HCT116 (cell line): ENCODE measurements at regions not wholly inside any gene's neighbourhood (a gene's known extent, or its start where the extent isn't known, plus 50 kb on each side); places are given as distances from the start of the nearest gene placed in this dataset.

Experiments used
- ATAC-seq: fragments of 200-7000 bp; cut with Tn5 transposase; 2 replicates; pipeline ENCODE4 v1.9.1; 2020; ENCODE audit warnings: mild to moderate bottlenecking, moderate library complexity
- BruUV-seq: library from RNA; stranded (reverse); fragments of 400-500 nt; replicated peaks from 2 replicates; lab custom pipeline; 2021; lab: Mats Ljungman, UMichigan
- CTCF ChIA-PET: fragments of 300-600 bp; sonication (Branson Sonifier 250); formaldehyde crosslinking; loops from one replicate; lab custom pipeline; 2021; ENCODE audit warnings: antibody characterized with exemption; lab: Charles Lee
- POLR2A ChIA-PET: fragments of 300-600, 350-600 bp; sonication (Branson Sonifier 250); formaldehyde crosslinking; loops from one replicate; lab custom pipeline; 2021; ENCODE audit warnings: antibody characterized with exemption; lab: Charles Lee
- RAD21 ChIA-PET, 2 experiments: fragments of 300-600 bp; sonication (Branson Sonifier 250); formaldehyde crosslinking; loops; one replicate each; lab custom pipeline; 2023; ENCODE audit warnings: low total read pairs in 2 of 2; ENCODE audit not compliant: uncharacterized antibody in 2 of 2, unreplicated experiment in 2 of 2, low non-redundant PET in 1 of 2; lab: Charles Lee
- DNase-seq: peaks from one replicate; pipeline ENCODE4 v3.0.0-alpha.2; 2010; ENCODE audit warnings: low read depth, low spot score
- H2AFZ ChIP-seq: fragments of 200-600 bp; shearing (Covaris generic), sonication (generic); 2 replicates; pipeline ENCODE4 v1.6.1; 2017; ENCODE audit warnings: low read depth, mixed run types, mixed read lengths, antibody characterized with exemption, low read length; ENCODE audit not compliant: poor library complexity, severe bottlenecking
- H3K27ac ChIP-seq: 2 replicates; pipeline ENCODE4 v1.5.1; 2012; ENCODE audit warnings: low read depth, low read length
- H3K27me3 ChIP-seq: fragments of 200-600 bp; sonication (generic); 2 replicates; pipeline ENCODE4 v1.6.1; 2016; ENCODE audit warnings: mixed run types, low read length, mixed read lengths; ENCODE audit not compliant: insufficient read depth
- H3K36me3 ChIP-seq, 2 experiments: fragments of 200-500 bp in 1 of 2; fragments of 200-600 bp in 1 of 2; sonication (Bioruptor generic) in 1 of 2; sonication (generic) in 1 of 2; 2 replicates each; pipeline versions ENCODE4 v1.5.1 to v1.6.1; 2014 to 2016; ENCODE audit warnings: low read length in 2 of 2, inconsistent platforms in 1 of 2, mixed read lengths in 1 of 2, mixed run types in 1 of 2; ENCODE audit not compliant: insufficient read depth in 2 of 2, control insufficient read depth in 1 of 2
- H3K4me1 ChIP-seq, 2 experiments: fragments of 200-600 bp in 1 of 2; sonication (generic) in 1 of 2; 2 replicates each; pipeline versions ENCODE4 v1.5.1 to v1.6.1; 2012 to 2017; ENCODE audit warnings: low read length in 2 of 2, inconsistent platforms in 1 of 2, mild to moderate bottlenecking in 1 of 2, mixed read lengths in 1 of 2, mixed run types in 1 of 2, moderate library complexity in 1 of 2; ENCODE audit not compliant: insufficient read depth in 2 of 2, control insufficient read depth in 1 of 2
- H3K4me2 ChIP-seq: fragments of 200-600 bp; sonication (generic); 2 replicates; pipeline ENCODE4 v1.6.1; 2017; ENCODE audit warnings: mixed run types, low read length, mixed read lengths
- H3K4me3 ChIP-seq, 2 experiments: fragments of 200-600 bp in 1 of 2; sonication (generic) in 1 of 2; replicated peaks in 1 of 2; 2 replicates each; pipeline ENCODE4 v1.5.1; 2011 to 2016; ENCODE audit warnings: low read length in 2 of 2, control low read depth in 1 of 2, low read depth in 1 of 2, mild to moderate bottlenecking in 1 of 2, mixed read lengths in 1 of 2, mixed run types in 1 of 2
- H3K79me2 ChIP-seq: fragments of 200-600 bp; sonication (generic); 2 replicates; pipeline ENCODE4 v1.6.1; 2017; ENCODE audit warnings: mild to moderate bottlenecking, mixed run types, low read length, moderate library complexity, mixed read lengths; ENCODE audit not compliant: insufficient read depth
- H3K9ac ChIP-seq: fragments of 200-600 bp; sonication (generic); 2 replicates; pipeline ENCODE4 v1.6.1; 2016; ENCODE audit warnings: low read length, mixed read lengths
- H3K9me2 ChIP-seq: fragments of 200-600 bp; sonication (generic), shearing (Covaris generic); 2 replicates; pipeline ENCODE4 v1.6.1; 2017; ENCODE audit warnings: mixed run types, mild to moderate bottlenecking, moderate library complexity; ENCODE audit not compliant: insufficient read depth
- H3K9me3 ChIP-seq, 2 experiments: fragments of 200-500 bp in 1 of 2; fragments of 200-600 bp in 1 of 2; sonication (Bioruptor generic) in 1 of 2; sonication (generic) in 1 of 2; 2 replicates each; pipeline ENCODE4 v1.6.1; 2014 to 2017; ENCODE audit warnings: low read length in 2 of 2, mixed read lengths in 2 of 2, inconsistent platforms in 1 of 2, low read depth in 1 of 2, mild to moderate bottlenecking in 1 of 2, mixed run types in 1 of 2, moderate library complexity in 1 of 2; ENCODE audit not compliant: control insufficient read depth in 1 of 2, insufficient read depth in 1 of 2
- H4K20me1 ChIP-seq: fragments of 200-600 bp; sonication (generic), shearing (Covaris generic); 2 replicates; pipeline ENCODE4 v1.6.1; 2017; ENCODE audit warnings: mixed run types, mild to moderate bottlenecking, moderate library complexity; ENCODE audit not compliant: insufficient read depth
- CBX3 ChIP-seq: IDR thresholded peaks from 2 replicates; pipeline ENCODE4 v1.6.1; 2012; ENCODE audit warnings: low read depth
- EGR1 ChIP-seq: IDR thresholded peaks from 2 replicates; pipeline ENCODE4 v1.6.1; 2012; ENCODE audit warnings: low read depth
- ELF1 ChIP-seq: IDR thresholded peaks from 2 replicates; pipeline ENCODE4 v1.6.1; 2012; ENCODE audit warnings: low read depth, borderline replicate concordance
- POLR2A ChIP-seq: IDR thresholded peaks from 2 replicates; pipeline ENCODE4 v1.7.0; 2011; ENCODE audit warnings: borderline replicate concordance; ENCODE audit not compliant: insufficient read depth, insufficient read length; ENCODE audit errors: extremely low read depth
- POLR2AphosphoS5 ChIP-seq: IDR thresholded peaks from 2 replicates; pipeline ENCODE4 v1.6.1; 2011; ENCODE audit warnings: mild to moderate bottlenecking, low read depth, low read length, moderate library complexity
- SRF ChIP-seq: IDR thresholded peaks from 2 replicates; pipeline ENCODE4 v1.6.1; 2012; ENCODE audit warnings: low read depth
- TCF7L2 ChIP-seq: IDR thresholded peaks from 2 replicates; pipeline ENCODE4 v1.7.0; 2011; ENCODE audit warnings: borderline replicate concordance, inconsistent platforms; ENCODE audit not compliant: insufficient read depth, insufficient read length; ENCODE audit errors: extremely low read depth
- ZNF274 ChIP-seq: fragments of 200-500 bp; sonication (Bioruptor generic); IDR thresholded peaks from 2 replicates; pipeline ENCODE4 v1.6.1; 2014; ENCODE audit warnings: mild to moderate bottlenecking, low read depth, low read length, inconsistent platforms
- intact Hi-C: fragments of 100-400 bp; cut with micrococcal nuclease; formaldehyde crosslinking; loops from 2 replicates; pipeline ENCODE4 v1.10.0; 2022
- TF ChIP-seq, protein P1 (sequence below): IDR thresholded peaks from 2 replicates; pipeline ENCODE4 v1.6.1; 2012; ENCODE audit warnings: low read depth
- TF ChIP-seq, protein P2 (sequence below): IDR thresholded peaks from 2 replicates; pipeline ENCODE4 v1.6.1; 2012
- TF ChIP-seq, protein P3 (sequence below), 3 experiments: fragments of 200-600 bp in 1 of 3; sonication (generic) in 1 of 3; IDR thresholded peaks in 2 of 3; conservative IDR thresholded peaks in 1 of 3; 2 replicates each; pipeline ENCODE4 v1.5.1; 2012 to 2017; ENCODE audit warnings: low read depth in 2 of 3, low read length in 2 of 3, antibody characterized with exemption in 1 of 3, borderline replicate concordance in 1 of 3, control low read depth in 1 of 3, mild to moderate bottlenecking in 1 of 3, mixed read lengths in 1 of 3, mixed run types in 1 of 3, moderate library complexity in 1 of 3; ENCODE audit not compliant: insufficient read depth in 1 of 3

DNA sequence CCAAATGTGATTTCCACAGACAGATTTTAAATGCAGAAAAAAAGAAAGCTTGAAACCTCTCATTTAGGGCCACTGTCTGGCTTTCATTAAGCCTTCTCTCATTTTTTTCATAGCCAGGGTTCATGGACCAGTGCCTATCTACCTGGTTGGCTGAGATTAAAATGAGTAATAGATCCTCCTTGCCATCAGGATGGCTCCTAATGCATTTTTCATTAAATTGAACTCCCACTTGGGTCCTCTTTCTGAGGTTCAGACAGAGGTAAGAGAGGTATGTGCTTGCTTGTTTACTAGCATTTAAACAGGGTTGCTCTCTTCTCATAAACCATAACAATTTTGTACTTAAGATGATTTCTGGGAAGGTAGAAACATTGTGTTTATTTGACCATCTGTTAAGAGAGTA lies 473.0 kb downstream of the TBC1D4 start:
- no peak overlapping the region for H3K9ac ChIP-seq
- no peak for DNase-seq
- no peak overlapping the region for H2AFZ ChIP-seq
- no peak overlapping the region for H3K4me3 ChIP-seq
- H3K4me1 ChIP-seq, result no peaks in the 10 kb centered on the region
- TF ChIP-seq POLR2A, result no peak
- no peak for TF ChIP-seq EGR1
- TF ChIP-seq CBX3, result no peak
- TF ChIP-seq, protein P1, sequence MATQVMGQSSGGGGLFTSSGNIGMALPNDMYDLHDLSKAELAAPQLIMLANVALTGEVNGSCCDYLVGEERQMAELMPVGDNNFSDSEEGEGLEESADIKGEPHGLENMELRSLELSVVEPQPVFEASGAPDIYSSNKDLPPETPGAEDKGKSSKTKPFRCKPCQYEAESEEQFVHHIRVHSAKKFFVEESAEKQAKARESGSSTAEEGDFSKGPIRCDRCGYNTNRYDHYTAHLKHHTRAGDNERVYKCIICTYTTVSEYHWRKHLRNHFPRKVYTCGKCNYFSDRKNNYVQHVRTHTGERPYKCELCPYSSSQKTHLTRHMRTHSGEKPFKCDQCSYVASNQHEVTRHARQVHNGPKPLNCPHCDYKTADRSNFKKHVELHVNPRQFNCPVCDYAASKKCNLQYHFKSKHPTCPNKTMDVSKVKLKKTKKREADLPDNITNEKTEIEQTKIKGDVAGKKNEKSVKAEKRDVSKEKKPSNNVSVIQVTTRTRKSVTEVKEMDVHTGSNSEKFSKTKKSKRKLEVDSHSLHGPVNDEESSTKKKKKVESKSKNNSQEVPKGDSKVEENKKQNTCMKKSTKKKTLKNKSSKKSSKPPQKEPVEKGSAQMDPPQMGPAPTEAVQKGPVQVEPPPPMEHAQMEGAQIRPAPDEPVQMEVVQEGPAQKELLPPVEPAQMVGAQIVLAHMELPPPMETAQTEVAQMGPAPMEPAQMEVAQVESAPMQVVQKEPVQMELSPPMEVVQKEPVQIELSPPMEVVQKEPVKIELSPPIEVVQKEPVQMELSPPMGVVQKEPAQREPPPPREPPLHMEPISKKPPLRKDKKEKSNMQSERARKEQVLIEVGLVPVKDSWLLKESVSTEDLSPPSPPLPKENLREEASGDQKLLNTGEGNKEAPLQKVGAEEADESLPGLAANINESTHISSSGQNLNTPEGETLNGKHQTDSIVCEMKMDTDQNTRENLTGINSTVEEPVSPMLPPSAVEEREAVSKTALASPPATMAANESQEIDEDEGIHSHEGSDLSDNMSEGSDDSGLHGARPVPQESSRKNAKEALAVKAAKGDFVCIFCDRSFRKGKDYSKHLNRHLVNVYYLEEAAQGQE, result no peak
- no peak for TF ChIP-seq ZNF274
- TF ChIP-seq, protein P2, sequence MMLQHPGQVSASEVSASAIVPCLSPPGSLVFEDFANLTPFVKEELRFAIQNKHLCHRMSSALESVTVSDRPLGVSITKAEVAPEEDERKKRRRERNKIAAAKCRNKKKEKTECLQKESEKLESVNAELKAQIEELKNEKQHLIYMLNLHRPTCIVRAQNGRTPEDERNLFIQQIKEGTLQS, result no peak
- TF ChIP-seq TCF7L2, result no peak
- TF ChIP-seq, protein P3, sequence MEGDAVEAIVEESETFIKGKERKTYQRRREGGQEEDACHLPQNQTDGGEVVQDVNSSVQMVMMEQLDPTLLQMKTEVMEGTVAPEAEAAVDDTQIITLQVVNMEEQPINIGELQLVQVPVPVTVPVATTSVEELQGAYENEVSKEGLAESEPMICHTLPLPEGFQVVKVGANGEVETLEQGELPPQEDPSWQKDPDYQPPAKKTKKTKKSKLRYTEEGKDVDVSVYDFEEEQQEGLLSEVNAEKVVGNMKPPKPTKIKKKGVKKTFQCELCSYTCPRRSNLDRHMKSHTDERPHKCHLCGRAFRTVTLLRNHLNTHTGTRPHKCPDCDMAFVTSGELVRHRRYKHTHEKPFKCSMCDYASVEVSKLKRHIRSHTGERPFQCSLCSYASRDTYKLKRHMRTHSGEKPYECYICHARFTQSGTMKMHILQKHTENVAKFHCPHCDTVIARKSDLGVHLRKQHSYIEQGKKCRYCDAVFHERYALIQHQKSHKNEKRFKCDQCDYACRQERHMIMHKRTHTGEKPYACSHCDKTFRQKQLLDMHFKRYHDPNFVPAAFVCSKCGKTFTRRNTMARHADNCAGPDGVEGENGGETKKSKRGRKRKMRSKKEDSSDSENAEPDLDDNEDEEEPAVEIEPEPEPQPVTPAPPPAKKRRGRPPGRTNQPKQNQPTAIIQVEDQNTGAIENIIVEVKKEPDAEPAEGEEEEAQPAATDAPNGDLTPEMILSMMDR (IDR thresholded peaks at IDR 0.05 in 2 of 3, conservative IDR thresholded peaks at IDR 0.05 in 1 of 3; ENCODE audit: borderline replicate concordance in 1 of 3, insufficient read depth in 1 of 3, low read depth in 2 of 3, low read length in 2 of 3), result no peak
- no peak for TF ChIP-seq ELF1
- TF ChIP-seq SRF, result no peak
- no peak for TF ChIP-seq POLR2AphosphoS5
- H3K27ac ChIP-seq, result no peak overlapping the region
- BruUV-seq, result no TSS peak
- CTCF ChIA-PET, result no interaction called here
- no peaks in the 10 kb centered on the region for H3K9me3 ChIP-seq
- POLR2A ChIA-PET, result no interaction called here
- RAD21 ChIA-PET, result no interaction called here
- no peaks in the 10 kb centered on the region for H3K9me2 ChIP-seq
- H4K20me1 ChIP-seq, result no peaks in the 10 kb centered on the region
- no peak overlapping the region for H3K4me2 ChIP-seq
- intact Hi-C loops, result no loop called here
- no peak for ATAC-seq
- no peaks in the 10 kb centered on the region for H3K27me3 ChIP-seq
- H3K36me3 ChIP-seq, result no peaks in the 10 kb centered on the region
- H3K79me2 ChIP-seq, result no peaks in the 10 kb centered on the region
